Peyer's patch (tissue), 4 donors: ENCODE measurements at regions not wholly inside any gene's neighbourhood (a gene's known extent, or its start where the extent isn't known, plus 50 kb on each side); places are given as distances from the start of the nearest gene placed in this dataset.
"Not testable (repeated sequence)": the region's sequence is repeated elsewhere in the genome, so short reads cannot be mapped to it uniquely, and the experiment has no call there.

Experiments
- POLR2A ChIP-seq, 2 donors: fragments of 450-650 bp; IDR thresholded peaks; one replicate each; pipeline ENCODE4 v1.5.1; 2017; ENCODE audit warnings: antibody characterized with exemption in 2 of 2, mild to moderate bottlenecking in 2 of 2, moderate library complexity in 2 of 2
- TF ChIP-seq, protein P1 (sequence below), 6 experiments: fragments of 450-650 bp in 4 of 6; fragments of 200-600 bp in 2 of 6; sonication (generic) in 1 of 6; IDR thresholded peaks; one replicate each; pipeline ENCODE4 v1.5.1; 2017 to 2019; ENCODE audit warnings: antibody characterized with exemption in 6 of 6, mild to moderate bottlenecking in 3 of 6, moderate library complexity in 1 of 6

DNA sequence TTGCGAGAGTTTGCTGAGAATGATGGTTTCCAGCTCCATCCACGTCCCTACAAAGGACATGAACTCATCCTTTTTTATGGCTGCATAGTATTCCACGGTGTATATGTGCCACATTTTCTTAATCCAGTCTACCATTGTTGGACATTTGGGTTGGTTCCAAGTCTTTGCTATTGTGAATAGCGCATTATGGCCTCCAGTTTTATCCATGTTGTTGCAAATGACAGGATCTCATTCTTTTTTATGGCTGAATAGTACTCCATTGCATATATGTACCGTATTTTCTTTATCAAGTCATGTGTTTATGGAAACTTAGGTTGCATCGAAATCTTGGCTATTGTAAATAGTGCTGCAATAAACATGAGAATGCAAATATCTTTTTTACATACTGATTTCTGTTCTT, 266.1 kb upstream of the STXBP6 start:
- TF ChIP-seq, protein P1, sequence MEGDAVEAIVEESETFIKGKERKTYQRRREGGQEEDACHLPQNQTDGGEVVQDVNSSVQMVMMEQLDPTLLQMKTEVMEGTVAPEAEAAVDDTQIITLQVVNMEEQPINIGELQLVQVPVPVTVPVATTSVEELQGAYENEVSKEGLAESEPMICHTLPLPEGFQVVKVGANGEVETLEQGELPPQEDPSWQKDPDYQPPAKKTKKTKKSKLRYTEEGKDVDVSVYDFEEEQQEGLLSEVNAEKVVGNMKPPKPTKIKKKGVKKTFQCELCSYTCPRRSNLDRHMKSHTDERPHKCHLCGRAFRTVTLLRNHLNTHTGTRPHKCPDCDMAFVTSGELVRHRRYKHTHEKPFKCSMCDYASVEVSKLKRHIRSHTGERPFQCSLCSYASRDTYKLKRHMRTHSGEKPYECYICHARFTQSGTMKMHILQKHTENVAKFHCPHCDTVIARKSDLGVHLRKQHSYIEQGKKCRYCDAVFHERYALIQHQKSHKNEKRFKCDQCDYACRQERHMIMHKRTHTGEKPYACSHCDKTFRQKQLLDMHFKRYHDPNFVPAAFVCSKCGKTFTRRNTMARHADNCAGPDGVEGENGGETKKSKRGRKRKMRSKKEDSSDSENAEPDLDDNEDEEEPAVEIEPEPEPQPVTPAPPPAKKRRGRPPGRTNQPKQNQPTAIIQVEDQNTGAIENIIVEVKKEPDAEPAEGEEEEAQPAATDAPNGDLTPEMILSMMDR (IDR thresholded peaks at IDR 0.05): not testable (repeated sequence)
- not testable (repeated sequence) for TF ChIP-seq POLR2A (IDR thresholded peaks at IDR 0.05)
